ENCODE measurements at regions not wholly inside any gene's neighbourhood (a gene's known extent, or its start where the extent isn't known, plus 50 kb on each side); places are given as distances from the start of the nearest gene placed in this dataset.
"Not testable (repeated sequence)": the region's sequence is repeated elsewhere in the genome, so short reads cannot be mapped to it uniquely, and the experiment has no call there.

DNA sequence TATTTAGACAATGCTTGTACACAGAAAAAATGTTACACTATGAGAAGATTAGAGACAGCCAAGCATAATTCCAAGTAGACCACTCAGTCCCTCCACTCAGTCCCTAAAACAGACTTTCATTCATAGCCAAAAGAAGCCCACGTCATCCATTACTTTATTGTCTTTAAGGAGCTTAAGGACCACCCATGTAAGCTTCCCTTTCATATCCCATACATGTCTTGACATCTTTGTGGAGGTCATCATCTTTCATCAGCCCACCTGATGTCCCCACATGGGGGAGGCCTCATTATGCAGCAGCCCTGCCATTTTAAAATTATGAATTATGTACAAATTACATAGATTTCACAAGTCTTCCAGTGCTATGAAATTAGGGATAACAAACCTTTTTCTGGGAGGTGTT lies 92.6 kb upstream of the PALMD start:
- H3K27me3 ChIP-seq, result no peaks in the 10 kb centered on the region
- no peaks in the 10 kb centered on the region for H3K36me3 ChIP-seq
- intact Hi-C loops (cut with DNase I), result no loop called here
- H3K4me3 ChIP-seq (replicated peaks in 1 of 3), result no peak overlapping the region
- H3K27ac ChIP-seq, result no peak overlapping the region
- TF ChIP-seq, protein P1, sequence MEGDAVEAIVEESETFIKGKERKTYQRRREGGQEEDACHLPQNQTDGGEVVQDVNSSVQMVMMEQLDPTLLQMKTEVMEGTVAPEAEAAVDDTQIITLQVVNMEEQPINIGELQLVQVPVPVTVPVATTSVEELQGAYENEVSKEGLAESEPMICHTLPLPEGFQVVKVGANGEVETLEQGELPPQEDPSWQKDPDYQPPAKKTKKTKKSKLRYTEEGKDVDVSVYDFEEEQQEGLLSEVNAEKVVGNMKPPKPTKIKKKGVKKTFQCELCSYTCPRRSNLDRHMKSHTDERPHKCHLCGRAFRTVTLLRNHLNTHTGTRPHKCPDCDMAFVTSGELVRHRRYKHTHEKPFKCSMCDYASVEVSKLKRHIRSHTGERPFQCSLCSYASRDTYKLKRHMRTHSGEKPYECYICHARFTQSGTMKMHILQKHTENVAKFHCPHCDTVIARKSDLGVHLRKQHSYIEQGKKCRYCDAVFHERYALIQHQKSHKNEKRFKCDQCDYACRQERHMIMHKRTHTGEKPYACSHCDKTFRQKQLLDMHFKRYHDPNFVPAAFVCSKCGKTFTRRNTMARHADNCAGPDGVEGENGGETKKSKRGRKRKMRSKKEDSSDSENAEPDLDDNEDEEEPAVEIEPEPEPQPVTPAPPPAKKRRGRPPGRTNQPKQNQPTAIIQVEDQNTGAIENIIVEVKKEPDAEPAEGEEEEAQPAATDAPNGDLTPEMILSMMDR (IDR thresholded peaks at IDR 0.05), result no peak
- TF ChIP-seq POLR2A (IDR thresholded peaks at IDR 0.05), result no peak
- H3K9me3 ChIP-seq, result no peaks in the 10 kb centered on the region
- no peak for DNase-seq
- WGBS, 2 donors, result 82 to 93% methylated on average over 1 of the region's 1 CpG
- no peaks in the 10 kb centered on the region for H3K4me1 ChIP-seq

DNA sequence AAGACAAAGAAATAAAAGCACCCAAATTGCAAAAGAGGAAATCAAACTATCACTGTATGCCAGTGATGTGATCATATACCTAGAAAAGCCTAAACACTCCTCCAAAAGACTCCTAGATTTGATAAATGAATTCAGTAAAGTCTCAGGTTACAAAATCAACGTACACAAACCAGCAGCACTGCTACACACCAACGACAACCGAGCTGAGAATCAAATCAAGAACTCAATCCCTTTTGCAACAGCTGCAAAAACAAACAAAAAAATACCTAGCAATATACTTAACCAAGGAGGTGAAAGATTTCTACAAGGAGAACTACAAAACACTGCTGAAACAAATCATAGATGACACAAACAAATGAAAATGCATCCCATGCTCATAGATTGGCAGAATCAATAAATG lies 92.1 kb upstream of the PALMD start:
- intact Hi-C loops (cut with DNase I); H3K4me1 ChIP-seq; DNase-seq; H3K27me3 ChIP-seq; H3K36me3 ChIP-seq; H3K27ac ChIP-seq; H3K4me3 ChIP-seq (replicated peaks in 1 of 3); H3K9me3 ChIP-seq: not testable (repeated sequence)
- WGBS, 2 donors, result 33 to 47% methylated on average over 3 of the region's 3 CpGs

DNA sequence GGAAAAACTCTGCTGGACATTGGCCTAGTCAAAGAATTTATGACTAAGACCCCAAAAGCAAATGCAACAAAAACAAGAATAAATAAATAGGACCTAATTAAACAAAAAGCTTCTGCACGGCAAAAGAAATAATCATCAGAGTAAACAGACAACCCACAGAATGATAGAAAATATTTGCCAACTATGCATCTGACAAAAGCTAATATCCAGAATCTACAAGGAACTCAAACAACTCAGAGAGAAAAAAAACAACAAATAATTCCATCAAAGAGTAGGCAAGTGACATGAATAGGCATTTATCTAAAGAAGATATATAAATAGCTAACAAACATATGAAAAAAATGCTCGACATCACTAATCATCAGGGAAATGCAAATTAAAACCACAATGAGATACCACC lies 91.2 kb upstream of the PALMD start:
- 69 to 79% methylated on average over 2 of the region's 2 CpGs for WGBS, 2 donors
- Histone ChIP-seq H3K36me3 (no peaks in the 10 kb centered on the region), H3K9me3 (no peaks in the 10 kb centered on the region), H3K27ac (no peak overlapping the region), H3K4me3 (replicated peaks in 1 of 3) (no peak overlapping the region), H3K4me1 (no peaks in the 10 kb centered on the region), H3K27me3 (no peaks in the 10 kb centered on the region)
- intact Hi-C loops (cut with DNase I), result no loop called here
- no peak for DNase-seq
- no peak for TF ChIP-seq POLR2A (IDR thresholded peaks at IDR 0.05)
- TF ChIP-seq, protein P1 (IDR thresholded peaks at IDR 0.05), result no peak

DNA sequence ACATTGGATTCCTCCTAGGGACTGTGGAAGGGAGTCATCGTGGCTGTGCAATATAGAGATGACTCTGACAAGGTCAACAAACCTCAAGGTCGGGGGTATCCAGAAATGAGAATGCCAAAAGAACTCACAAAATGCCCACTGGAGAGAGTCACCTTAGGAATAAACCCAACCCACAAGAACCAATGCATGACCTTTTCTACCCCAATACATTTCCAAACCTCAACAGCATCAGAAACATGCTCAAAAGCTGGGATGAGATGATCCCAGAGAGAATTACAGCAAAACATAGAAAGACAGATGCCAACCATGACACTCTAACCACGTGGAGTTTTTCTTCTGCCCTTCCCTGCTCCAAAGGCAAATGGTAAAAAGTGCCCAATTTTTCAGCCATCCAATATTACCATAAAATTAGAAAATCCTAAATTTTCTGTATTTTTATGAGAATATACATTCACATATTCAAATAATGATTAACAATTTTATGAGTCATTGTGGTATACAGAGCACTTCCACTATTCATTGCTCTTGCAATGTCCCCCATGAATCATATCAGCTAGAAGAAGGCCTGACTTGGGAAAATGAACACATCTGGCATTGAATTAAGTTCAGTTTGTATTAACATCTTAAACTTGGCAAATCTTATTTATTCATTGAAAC lies 88.2 kb upstream of the PALMD start:
- no peak for DNase-seq
- intact Hi-C loops (cut with DNase I), result no loop called here
- H3K9me3 ChIP-seq, result no peaks in the 10 kb centered on the region
- H3K36me3 ChIP-seq, result no peaks in the 10 kb centered on the region
- H3K27ac ChIP-seq, result no peak overlapping the region
- H3K4me1 ChIP-seq, result no peaks in the 10 kb centered on the region
- 82 to 92% methylated on average over 3 of the region's 3 CpGs for WGBS, 2 donors
- H3K27me3 ChIP-seq, result no peaks in the 10 kb centered on the region
- no peak overlapping the region for H3K4me3 ChIP-seq (replicated peaks in 1 of 3)
- no peak for TF ChIP-seq POLR2A (IDR thresholded peaks at IDR 0.05)
- TF ChIP-seq, protein P1 (IDR thresholded peaks at IDR 0.05), result no peak

DNA sequence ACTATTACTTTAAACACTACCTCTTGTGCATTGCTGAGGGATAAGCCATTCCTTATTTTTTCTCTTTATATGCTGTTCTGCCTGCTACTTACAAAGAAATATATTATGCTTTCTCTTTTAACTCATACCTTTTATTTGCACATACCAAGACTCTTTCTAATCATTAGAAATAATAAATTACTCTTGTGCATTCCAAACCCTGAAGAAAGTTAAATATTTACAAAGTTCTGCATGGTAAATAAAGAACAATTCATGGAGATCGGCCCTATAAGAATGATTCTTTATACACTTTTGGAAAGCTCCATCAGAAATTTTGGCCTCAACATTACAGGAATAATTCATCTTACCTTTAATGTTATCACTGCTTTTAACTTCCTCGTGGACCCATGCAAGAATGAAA lies 86.7 kb upstream of the PALMD start:
- Histone ChIP-seq H3K4me1 (no peaks in the 10 kb centered on the region), H3K27me3 (no peaks in the 10 kb centered on the region), H3K4me3 (replicated peaks in 1 of 3) (no peak overlapping the region), H3K27ac (no peak overlapping the region), H3K9me3 (no peaks in the 10 kb centered on the region), H3K36me3 (no peaks in the 10 kb centered on the region)
- TF ChIP-seq, protein P1 (IDR thresholded peaks at IDR 0.05), result no peak
- no peak for TF ChIP-seq POLR2A (IDR thresholded peaks at IDR 0.05)
- DNase-seq, result no peak
- 80 to 83% methylated on average over 2 of the region's 2 CpGs for WGBS, 2 donors
- intact Hi-C loops (cut with DNase I), result no loop called here

All from thyroid gland (tissue), 4 donors.